DOHH2 (cell line): ENCODE measurements at regions not wholly inside any gene's neighbourhood (a gene's known extent, or its start where the extent isn't known, plus 50 kb on each side); places are given as distances from the start of the nearest gene placed in this dataset.

ENCODE experiments used
- H3F3A ChIP-seq: fragments of 200-600 bp; sonication (generic), shearing (Covaris generic); 2 replicates; pipeline ENCODE4 v1.6.0; 2016; ENCODE audit warnings: antibody characterized with exemption, mild to moderate bottlenecking; ENCODE audit not compliant: control insufficient read depth, insufficient read depth
- H3K27ac ChIP-seq: fragments of 200-600 bp; sonication (generic); 2 replicates; pipeline ENCODE4 v1.5.1; 2014; ENCODE audit warnings: low read depth, mild to moderate bottlenecking, low read length, moderate library complexity
- H3K27me3 ChIP-seq: fragments of 200-600 bp; sonication (generic); 2 replicates; pipeline ENCODE4 v1.6.1; 2014; ENCODE audit warnings: mild to moderate bottlenecking, low read length, mixed read lengths; ENCODE audit not compliant: control insufficient read depth
- H3K36me3 ChIP-seq: fragments of 200-600 bp; sonication (generic); 2 replicates; pipeline ENCODE4 v1.6.1; 2014; ENCODE audit warnings: mild to moderate bottlenecking, low read length, moderate library complexity, mixed read lengths; ENCODE audit not compliant: control insufficient read depth
- H3K4me1 ChIP-seq: fragments of 200-600 bp; sonication (generic); 2 replicates; pipeline ENCODE4 v1.6.1; 2014; ENCODE audit warnings: mild to moderate bottlenecking, low read length, mixed read lengths; ENCODE audit not compliant: control insufficient read depth
- H3K4me2 ChIP-seq: fragments of 200-600 bp; sonication (generic); 2 replicates; pipeline ENCODE4 v1.6.0; 2014; ENCODE audit warnings: mild to moderate bottlenecking, low read length, moderate library complexity
- H3K4me3 ChIP-seq: fragments of 200-600 bp; sonication (generic); 2 replicates; pipeline ENCODE4 v1.5.1; 2014; ENCODE audit warnings: mild to moderate bottlenecking, low read length, mixed read lengths
- H3K79me2 ChIP-seq: fragments of 200-600 bp; sonication (generic); 2 replicates; pipeline ENCODE4 v1.6.1; 2014; ENCODE audit warnings: mild to moderate bottlenecking, low read length, mixed read lengths; ENCODE audit not compliant: control insufficient read depth
- H3K9me2 ChIP-seq: fragments of 200-600 bp; sonication (generic); replicated peaks from 2 replicates; pipeline ENCODE4 v1.6.1; 2014; ENCODE audit warnings: mild to moderate bottlenecking, low read length, mixed read lengths; ENCODE audit not compliant: control insufficient read depth
- H3K9me3 ChIP-seq: fragments of 200-600 bp; sonication (generic); 2 replicates; pipeline ENCODE4 v1.6.1; 2014; ENCODE audit warnings: antibody characterized with exemption, low read length, mixed read lengths; ENCODE audit not compliant: control insufficient read depth, insufficient read depth
- H4K20me1 ChIP-seq: fragments of 200-600 bp; sonication (generic); 2 replicates; pipeline ENCODE4 v1.6.0; 2014; ENCODE audit warnings: low read depth, mild to moderate bottlenecking, antibody characterized with exemption, low read length, moderate library complexity; ENCODE audit not compliant: control insufficient read depth, insufficient read depth
- EZH2phosphoT487 ChIP-seq: fragments of 200-600 bp; sonication (generic); IDR thresholded peaks from 2 replicates; pipeline ENCODE4 v1.6.1; 2017; ENCODE audit warnings: borderline replicate concordance, mild to moderate bottlenecking, antibody characterized with exemption, low read length, moderate library complexity, mixed read lengths
- TF ChIP-seq, protein P1 (sequence below): fragments of 200-600 bp; sonication (generic); IDR thresholded peaks from one replicate; pipeline ENCODE4 v1.5.1; 2014; ENCODE audit warnings: antibody characterized with exemption, mild to moderate bottlenecking, low read depth, low read length; ENCODE audit not compliant: poor library complexity, severe bottlenecking

DNA sequence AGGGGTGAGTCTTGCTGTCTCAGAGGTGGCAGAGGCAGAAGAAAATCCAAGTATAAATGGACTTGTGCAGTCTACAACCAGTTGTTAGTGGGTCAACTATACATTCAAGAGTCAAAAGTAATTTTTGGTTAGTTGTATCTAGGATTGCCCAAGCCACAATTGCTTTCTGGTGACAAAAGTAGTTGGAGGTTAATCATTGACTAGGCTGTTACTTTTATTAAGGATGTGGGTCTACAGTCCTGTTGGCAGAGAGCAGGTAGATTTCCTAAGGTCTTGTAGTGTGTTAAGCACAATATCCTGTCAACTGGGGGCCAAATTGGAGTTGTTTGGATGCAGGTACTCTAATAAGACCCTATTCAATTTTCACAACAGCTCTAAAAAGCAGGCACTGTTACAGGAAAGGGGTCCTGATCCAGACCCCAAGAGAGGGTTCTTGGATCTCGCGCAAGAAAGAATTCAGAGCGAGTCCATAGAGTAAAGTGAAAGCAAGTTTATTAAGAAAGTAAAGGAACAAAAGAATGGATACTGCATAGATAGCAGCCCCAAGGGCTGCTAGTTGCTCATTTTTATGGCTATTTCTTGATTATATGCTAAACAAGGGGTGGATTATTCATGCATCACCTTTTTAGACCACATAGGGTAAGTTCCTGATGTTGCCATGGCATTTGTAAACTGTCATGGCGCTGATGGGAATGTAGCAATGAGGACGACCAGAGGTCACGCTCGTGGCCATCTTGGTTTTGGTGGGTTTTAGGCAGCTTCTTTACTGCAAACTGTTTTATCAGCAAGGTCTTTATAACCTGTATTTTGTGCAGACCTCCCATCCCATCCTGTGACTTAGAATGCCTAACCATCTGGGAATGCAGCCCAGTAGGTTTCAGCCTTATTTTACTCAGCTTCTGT is 232.6 kb upstream of the SRRM4 start:
- H3K79me2 ChIP-seq = no peaks in the 10 kb centered on the region
- TF ChIP-seq, protein P1, sequence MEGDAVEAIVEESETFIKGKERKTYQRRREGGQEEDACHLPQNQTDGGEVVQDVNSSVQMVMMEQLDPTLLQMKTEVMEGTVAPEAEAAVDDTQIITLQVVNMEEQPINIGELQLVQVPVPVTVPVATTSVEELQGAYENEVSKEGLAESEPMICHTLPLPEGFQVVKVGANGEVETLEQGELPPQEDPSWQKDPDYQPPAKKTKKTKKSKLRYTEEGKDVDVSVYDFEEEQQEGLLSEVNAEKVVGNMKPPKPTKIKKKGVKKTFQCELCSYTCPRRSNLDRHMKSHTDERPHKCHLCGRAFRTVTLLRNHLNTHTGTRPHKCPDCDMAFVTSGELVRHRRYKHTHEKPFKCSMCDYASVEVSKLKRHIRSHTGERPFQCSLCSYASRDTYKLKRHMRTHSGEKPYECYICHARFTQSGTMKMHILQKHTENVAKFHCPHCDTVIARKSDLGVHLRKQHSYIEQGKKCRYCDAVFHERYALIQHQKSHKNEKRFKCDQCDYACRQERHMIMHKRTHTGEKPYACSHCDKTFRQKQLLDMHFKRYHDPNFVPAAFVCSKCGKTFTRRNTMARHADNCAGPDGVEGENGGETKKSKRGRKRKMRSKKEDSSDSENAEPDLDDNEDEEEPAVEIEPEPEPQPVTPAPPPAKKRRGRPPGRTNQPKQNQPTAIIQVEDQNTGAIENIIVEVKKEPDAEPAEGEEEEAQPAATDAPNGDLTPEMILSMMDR = no peak
- TF ChIP-seq EZH2phosphoT487 = no peak
- H3K4me3 ChIP-seq = no peak overlapping the region
- H3K36me3 ChIP-seq = no peaks in the 10 kb centered on the region
- H3K9me3 ChIP-seq = no peaks in the 10 kb centered on the region
- H3K9me2 ChIP-seq = no peaks in the 10 kb centered on the region
- H3K4me1 ChIP-seq = no peaks in the 10 kb centered on the region
- H3K4me2 ChIP-seq = no peak overlapping the region
- no peak overlapping the region for H3K27ac ChIP-seq
- no peaks in the 10 kb centered on the region for H4K20me1 ChIP-seq
- no peaks in the 10 kb centered on the region for H3F3A ChIP-seq
- no peaks in the 10 kb centered on the region for H3K27me3 ChIP-seq

DNA sequence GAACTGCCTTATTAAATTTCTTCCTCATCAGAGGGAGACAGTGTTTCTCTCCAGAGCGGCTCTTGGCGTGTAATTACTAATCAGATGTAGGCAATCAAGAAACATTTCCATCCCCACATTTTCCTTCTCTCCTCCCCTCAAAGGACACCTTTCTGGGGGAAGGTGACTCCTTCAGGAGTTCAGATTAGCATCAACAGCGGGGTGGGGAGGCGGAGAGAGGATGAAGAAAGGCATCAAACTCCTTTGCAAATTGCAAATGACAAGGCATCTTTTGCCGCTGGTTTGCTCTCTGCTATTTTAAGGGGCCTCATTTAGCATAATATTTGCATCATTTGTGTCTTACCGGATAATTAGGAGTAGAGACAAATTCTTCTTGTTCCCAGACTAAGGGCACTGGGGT is 231.7 kb upstream of the SRRM4 start:
- H3K27me3 ChIP-seq = no peaks in the 10 kb centered on the region
- no peaks in the 10 kb centered on the region for H3K4me1 ChIP-seq
- no peaks in the 10 kb centered on the region for H3K36me3 ChIP-seq
- H4K20me1 ChIP-seq = no peaks in the 10 kb centered on the region
- H3K9me2 ChIP-seq = no peaks in the 10 kb centered on the region
- H3K4me3 ChIP-seq = no peak overlapping the region
- no peaks in the 10 kb centered on the region for H3K79me2 ChIP-seq
- TF ChIP-seq, protein P1 = no peak
- H3K9me3 ChIP-seq = no peaks in the 10 kb centered on the region
- H3K4me2 ChIP-seq = no peak overlapping the region
- no peaks in the 10 kb centered on the region for H3F3A ChIP-seq
- H3K27ac ChIP-seq = no peak overlapping the region

GRCh38 chr12:118750666-118751065 is 230.7 kb upstream of the SRRM4 start:
- no peaks in the 10 kb centered on the region for H3F3A ChIP-seq
- H3K9me3 ChIP-seq = no peaks in the 10 kb centered on the region
- H3K4me1 ChIP-seq = no peaks in the 10 kb centered on the region
- no peak overlapping the region for H3K27ac ChIP-seq
- no peak overlapping the region for H3K4me2 ChIP-seq
- H3K4me3 ChIP-seq = no peak overlapping the region
- H3K27me3 ChIP-seq = no peaks in the 10 kb centered on the region
- TF ChIP-seq, protein P1 = no peak
- no peak for TF ChIP-seq EZH2phosphoT487
- no peaks in the 10 kb centered on the region for H3K9me2 ChIP-seq
- no peaks in the 10 kb centered on the region for H3K79me2 ChIP-seq
- H3K36me3 ChIP-seq = no peaks in the 10 kb centered on the region
- H4K20me1 ChIP-seq = no peaks in the 10 kb centered on the region
